ENCODE measurements at regions not wholly inside any gene's neighbourhood (a gene's known extent, or its start where the extent isn't known, plus 50 kb on each side); places are given as distances from the start of the nearest gene placed in this dataset.

GRCh38 chr11:128339792-128340191, 247.6 kb downstream of the ETS1 start:
- Histone ChIP-seq H3K4me2 (ENCODE audit: control insufficient read depth, insufficient read depth) (no peak overlapping the region), H2AFZ (ENCODE audit: control insufficient read depth, low read depth, low read length) (no peak overlapping the region), H4K20me1 (ENCODE audit: control insufficient read depth, insufficient read depth) (no peaks in the 10 kb centered on the region), H3K4me1 (ENCODE audit: control insufficient read depth, insufficient read depth, low read length) (peaks cover 19% of the 10 kb centered on the region), H3K9me3 (replicated peaks; ENCODE audit: control insufficient read depth, insufficient read depth, low read length) (no peaks in the 10 kb centered on the region), H3K27me3 (replicated peaks in 1 of 2; ENCODE audit: control insufficient read depth in 2 of 2, insufficient read depth in 2 of 2, low read length in 1 of 2) (no peaks in the 10 kb centered on the region), H3K9ac (ENCODE audit: control insufficient read depth, insufficient read depth, low read length) (no peak overlapping the region), H3K36me3 (ENCODE audit: control insufficient read depth in 2 of 2, insufficient read depth in 2 of 2, low read length in 1 of 2) (no peaks in the 10 kb centered on the region), H3K79me2 (ENCODE audit: control insufficient read depth, insufficient read depth, low read length) (no peaks in the 10 kb centered on the region), H3K4me3 (no peak overlapping the region), H3K27ac (ENCODE audit: control insufficient read depth, insufficient read depth) (no peak overlapping the region)
- CTCF ChIA-PET: no interaction called here
- WGBS (ENCODE audit: insufficient coverage, insufficient replicate concordance, low lambda C conversion rate, missing lambda C conversion rate): 57% methylated on average over 6 of the region's 6 CpGs
- in situ Hi-C loops (cut with MboI): no loop called here
- intact Hi-C loops (cut with micrococcal nuclease; ENCODE audit: unreplicated experiment): no loop called here
- DNase-seq (ENCODE audit: low read depth, low spot score): no peak
- RAD21 ChIA-PET (ENCODE audit: unreplicated experiment): no interaction called here
- FAIRE-seq: no peak
- POLR2A ChIA-PET: no interaction called here
- no TSS peak for BruUV-seq (replicated peaks)
- SMC1A ChIA-PET (ENCODE audit: uncharacterized antibody, unreplicated experiment): no interaction called here
- no peak for ATAC-seq
- TF ChIP-seq CHD2 (IDR thresholded peaks at IDR 0.05; ENCODE audit: borderline replicate concordance, low read depth, low read length): no peak
- no peak for TF ChIP-seq E2F4 (IDR thresholded peaks at IDR 0.05; ENCODE audit: low read depth, low read length)
- TF ChIP-seq, protein P1, sequence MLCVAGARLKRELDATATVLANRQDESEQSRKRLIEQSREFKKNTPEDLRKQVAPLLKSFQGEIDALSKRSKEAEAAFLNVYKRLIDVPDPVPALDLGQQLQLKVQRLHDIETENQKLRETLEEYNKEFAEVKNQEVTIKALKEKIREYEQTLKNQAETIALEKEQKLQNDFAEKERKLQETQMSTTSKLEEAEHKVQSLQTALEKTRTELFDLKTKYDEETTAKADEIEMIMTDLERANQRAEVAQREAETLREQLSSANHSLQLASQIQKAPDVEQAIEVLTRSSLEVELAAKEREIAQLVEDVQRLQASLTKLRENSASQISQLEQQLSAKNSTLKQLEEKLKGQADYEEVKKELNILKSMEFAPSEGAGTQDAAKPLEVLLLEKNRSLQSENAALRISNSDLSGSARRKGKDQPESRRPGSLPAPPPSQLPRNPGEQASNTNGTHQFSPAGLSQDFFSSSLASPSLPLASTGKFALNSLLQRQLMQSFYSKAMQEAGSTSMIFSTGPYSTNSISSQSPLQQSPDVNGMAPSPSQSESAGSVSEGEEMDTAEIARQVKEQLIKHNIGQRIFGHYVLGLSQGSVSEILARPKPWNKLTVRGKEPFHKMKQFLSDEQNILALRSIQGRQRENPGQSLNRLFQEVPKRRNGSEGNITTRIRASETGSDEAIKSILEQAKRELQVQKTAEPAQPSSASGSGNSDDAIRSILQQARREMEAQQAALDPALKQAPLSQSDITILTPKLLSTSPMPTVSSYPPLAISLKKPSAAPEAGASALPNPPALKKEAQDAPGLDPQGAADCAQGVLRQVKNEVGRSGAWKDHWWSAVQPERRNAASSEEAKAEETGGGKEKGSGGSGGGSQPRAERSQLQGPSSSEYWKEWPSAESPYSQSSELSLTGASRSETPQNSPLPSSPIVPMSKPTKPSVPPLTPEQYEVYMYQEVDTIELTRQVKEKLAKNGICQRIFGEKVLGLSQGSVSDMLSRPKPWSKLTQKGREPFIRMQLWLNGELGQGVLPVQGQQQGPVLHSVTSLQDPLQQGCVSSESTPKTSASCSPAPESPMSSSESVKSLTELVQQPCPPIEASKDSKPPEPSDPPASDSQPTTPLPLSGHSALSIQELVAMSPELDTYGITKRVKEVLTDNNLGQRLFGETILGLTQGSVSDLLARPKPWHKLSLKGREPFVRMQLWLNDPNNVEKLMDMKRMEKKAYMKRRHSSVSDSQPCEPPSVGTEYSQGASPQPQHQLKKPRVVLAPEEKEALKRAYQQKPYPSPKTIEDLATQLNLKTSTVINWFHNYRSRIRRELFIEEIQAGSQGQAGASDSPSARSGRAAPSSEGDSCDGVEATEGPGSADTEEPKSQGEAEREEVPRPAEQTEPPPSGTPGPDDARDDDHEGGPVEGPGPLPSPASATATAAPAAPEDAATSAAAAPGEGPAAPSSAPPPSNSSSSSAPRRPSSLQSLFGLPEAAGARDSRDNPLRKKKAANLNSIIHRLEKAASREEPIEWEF (IDR thresholded peaks at IDR 0.05; ENCODE audit: insufficient replicate concordance, low read depth, low read length): no peak
- no peak for TF ChIP-seq TAF1 (IDR thresholded peaks at IDR 0.05; ENCODE audit: borderline replicate concordance, low read depth, low read length)
- TF ChIP-seq, protein P2, sequence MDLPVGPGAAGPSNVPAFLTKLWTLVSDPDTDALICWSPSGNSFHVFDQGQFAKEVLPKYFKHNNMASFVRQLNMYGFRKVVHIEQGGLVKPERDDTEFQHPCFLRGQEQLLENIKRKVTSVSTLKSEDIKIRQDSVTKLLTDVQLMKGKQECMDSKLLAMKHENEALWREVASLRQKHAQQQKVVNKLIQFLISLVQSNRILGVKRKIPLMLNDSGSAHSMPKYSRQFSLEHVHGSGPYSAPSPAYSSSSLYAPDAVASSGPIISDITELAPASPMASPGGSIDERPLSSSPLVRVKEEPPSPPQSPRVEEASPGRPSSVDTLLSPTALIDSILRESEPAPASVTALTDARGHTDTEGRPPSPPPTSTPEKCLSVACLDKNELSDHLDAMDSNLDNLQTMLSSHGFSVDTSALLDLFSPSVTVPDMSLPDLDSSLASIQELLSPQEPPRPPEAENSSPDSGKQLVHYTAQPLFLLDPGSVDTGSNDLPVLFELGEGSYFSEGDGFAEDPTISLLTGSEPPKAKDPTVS (IDR thresholded peaks at IDR 0.05; ENCODE audit: low read depth, low read length): no peak
- TF ChIP-seq CREB1 (IDR thresholded peaks at IDR 0.05; ENCODE audit: low read depth): no peak
- TF ChIP-seq PAX5 (IDR thresholded peaks at IDR 0.05; ENCODE audit: borderline replicate concordance, low read depth, low read length): no peak
- TF ChIP-seq EGR1 (IDR thresholded peaks at IDR 0.05; ENCODE audit: borderline replicate concordance in 1 of 2, low read depth in 2 of 2, low read length in 2 of 2): no peak
- TF ChIP-seq, protein P3, sequence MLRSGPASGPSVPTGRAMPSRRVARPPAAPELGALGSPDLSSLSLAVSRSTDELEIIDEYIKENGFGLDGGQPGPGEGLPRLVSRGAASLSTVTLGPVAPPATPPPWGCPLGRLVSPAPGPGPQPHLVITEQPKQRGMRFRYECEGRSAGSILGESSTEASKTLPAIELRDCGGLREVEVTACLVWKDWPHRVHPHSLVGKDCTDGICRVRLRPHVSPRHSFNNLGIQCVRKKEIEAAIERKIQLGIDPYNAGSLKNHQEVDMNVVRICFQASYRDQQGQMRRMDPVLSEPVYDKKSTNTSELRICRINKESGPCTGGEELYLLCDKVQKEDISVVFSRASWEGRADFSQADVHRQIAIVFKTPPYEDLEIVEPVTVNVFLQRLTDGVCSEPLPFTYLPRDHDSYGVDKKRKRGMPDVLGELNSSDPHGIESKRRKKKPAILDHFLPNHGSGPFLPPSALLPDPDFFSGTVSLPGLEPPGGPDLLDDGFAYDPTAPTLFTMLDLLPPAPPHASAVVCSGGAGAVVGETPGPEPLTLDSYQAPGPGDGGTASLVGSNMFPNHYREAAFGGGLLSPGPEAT (IDR thresholded peaks at IDR 0.05; ENCODE audit: low read depth): no peak
- no peak for TF ChIP-seq ZZZ3 (IDR thresholded peaks at IDR 0.05; ENCODE audit: control insufficient read depth, insufficient read length, low read depth)
- TF ChIP-seq MYC (IDR thresholded peaks at IDR 0.05; ENCODE audit: insufficient read depth, insufficient read length, insufficient replicate concordance, low read length, severe bottlenecking): no peak
- no peak for TF ChIP-seq MXI1 (IDR thresholded peaks at IDR 0.05; ENCODE audit: low read depth, low read length)
- no peak for TF ChIP-seq NFXL1 (IDR thresholded peaks at IDR 0.05; ENCODE audit: borderline replicate concordance)

All from GM12878 (cell line).